HepG2 (cell line): ENCODE measurements at regions not wholly inside any gene's neighbourhood (a gene's known extent, or its start where the extent isn't known, plus 50 kb on each side); places are given as distances from the start of the nearest gene placed in this dataset.

Experiments used
- ATAC-seq: fragments of 200-7000 bp; cut with Tn5 transposase; 3 replicates; pipeline ENCODE4 v1.9.1; 2020; ENCODE audit warnings: mild to moderate bottlenecking, moderate library complexity
- BruUV-seq: library from RNA; stranded (reverse); fragments of 400-500 nt; replicated peaks from 2 replicates; lab custom pipeline; 2021; lab: Mats Ljungman, UMichigan
- CTCF ChIA-PET: fragments of 300-600 bp; formaldehyde crosslinking; extraction: SDS; loops from one replicate; lab custom pipeline; 2021; ENCODE audit warnings: low total read pairs, inconsistent platforms, low intra/inter-chr PET ratio; lab: Yijun Ruan, JAX
- POLR2A ChIA-PET: fragments of 350-600 bp; sonication (Branson Sonifier 250); formaldehyde crosslinking; loops from one replicate; lab custom pipeline; 2020; ENCODE audit warnings: antibody characterized with exemption, inconsistent platforms; lab: Yijun Ruan, JAX
- DNase-seq: peaks from one replicate; pipeline ENCODE4 v3.0.0-alpha.2; 2015; ENCODE audit warnings: low spot score
- FAIRE-seq: peaks from 3 replicates; lab custom pipeline; 2011; peaks lifted over from hg19 to GRCh38; lab: Jason Lieb, UNC
- H2AFZ ChIP-seq: one replicate; pipeline ENCODE4 v1.6.1; 2011; ENCODE audit warnings: low read length, inconsistent platforms
- H3K27ac ChIP-seq: fragments of 300-600 bp; 3 replicates; pipeline ENCODE4 v1.8.0; 2011; ENCODE audit warnings: mixed run types, mild to moderate bottlenecking, mixed read lengths, low read length, inconsistent platforms; ENCODE audit not compliant: insufficient read depth; ENCODE audit errors: extremely low read length
- H3K27me3 ChIP-seq, 2 experiments: fragments of 200-600 bp in 1 of 2; 2 replicates in 1 of 2; 3 replicates in 1 of 2; pipeline versions ENCODE4 v1.6.0 to v1.8.0; 2011; ENCODE audit warnings: low read length in 2 of 2, mild to moderate bottlenecking in 2 of 2, moderate library complexity in 2 of 2, inconsistent platforms in 1 of 2; ENCODE audit not compliant: insufficient read depth in 2 of 2, control insufficient read depth in 1 of 2
- H3K36me3 ChIP-seq, 2 experiments: fragments of 200-600 bp in 1 of 2; replicated peaks in 1 of 2; 2 replicates in 1 of 2; 3 replicates in 1 of 2; pipeline versions ENCODE4 v1.5.1 to v1.8.0; 2011; ENCODE audit warnings: low read length in 2 of 2, inconsistent platforms in 1 of 2; ENCODE audit not compliant: insufficient read depth in 2 of 2, control insufficient read depth in 1 of 2
- H3K4me1 ChIP-seq: 2 replicates; pipeline ENCODE4 v1.5.1; 2012; ENCODE audit warnings: low read length, inconsistent platforms; ENCODE audit not compliant: insufficient read depth
- H3K4me2 ChIP-seq: 2 replicates; pipeline ENCODE4 v1.6.0; 2011; ENCODE audit warnings: low read depth, low read length, inconsistent platforms
- H3K4me3 ChIP-seq, 3 experiments: fragments of 200-600 bp in 1 of 3; sonication (generic), shearing (Covaris generic) in 1 of 3; replicated peaks in 1 of 3; 2 replicates each; pipeline ENCODE4 v1.5.1; 2011 to 2016; ENCODE audit warnings: low read length in 3 of 3, inconsistent platforms in 2 of 3, low read depth in 2 of 3, mild to moderate bottlenecking in 2 of 3, control low read depth in 1 of 3, mixed read lengths in 1 of 3; ENCODE audit not compliant: insufficient read depth in 1 of 3
- H3K79me2 ChIP-seq: one replicate; pipeline ENCODE4 v1.6.1; 2011; ENCODE audit warnings: low read length, inconsistent platforms; ENCODE audit not compliant: insufficient read depth
- H3K9ac ChIP-seq: 2 replicates; pipeline ENCODE4 v1.6.0; 2011; ENCODE audit warnings: mild to moderate bottlenecking, low read depth, low read length, inconsistent platforms; ENCODE audit not compliant: insufficient read depth
- H3K9me3 ChIP-seq: 2 replicates; pipeline ENCODE4 v1.5.1; 2012; ENCODE audit warnings: mild to moderate bottlenecking, low read length
- H4K20me1 ChIP-seq: 2 replicates; pipeline ENCODE4 v1.6.0; 2011; ENCODE audit warnings: inconsistent platforms, mild to moderate bottlenecking, low read length, moderate library complexity; ENCODE audit not compliant: insufficient read depth
- CEBPG ChIP-seq: IDR thresholded peaks from 2 replicates; pipeline ENCODE4 v1.6.1; 2016
- KMT2A ChIP-seq: sonication (generic); formaldehyde crosslinking; IDR thresholded peaks from 2 replicates; pipeline ENCODE4 v1.4.0; 2020; ENCODE audit warnings: missing genetic modification reagents
- NFE2L2 ChIP-seq: fragments of 150-350 bp; IDR thresholded peaks from 2 replicates; pipeline ENCODE4 v1.6.1; 2014; ENCODE audit warnings: low read length
- ZNF335 ChIP-seq: sonication (generic); formaldehyde crosslinking; IDR thresholded peaks from 2 replicates; pipeline ENCODE4 v1.4.0; 2020; ENCODE audit warnings: missing genetic modification reagents
- WGBS: methylation state at CpG from one replicate; pipeline ENCODE4 v1.1.6; 2017; ENCODE audit warnings: low lambda C conversion rate; 5-methylcytosine and 5-hydroxymethylcytosine counted together
- in situ Hi-C: cut with HindIII; loops from 2 replicates; pipeline ENCODE4 v1.10.0; 2017; ENCODE audit warnings: low pct_unique_long_range_greater_than_20kb; ENCODE audit not compliant: extremely low pct_ligation_motif_present
- intact Hi-C: fragments of 100-400 bp; cut with micrococcal nuclease; formaldehyde crosslinking; loops from one replicate; pipeline ENCODE4 v1.10.0; 2022; ENCODE audit not compliant: unreplicated experiment

- Histone ChIP-seq H4K20me1 (no peaks in the 10 kb centered on the region), H3K36me3 (no peaks in the 10 kb centered on the region), H3K9ac (no peak overlapping the region), H3K9me3 (no peaks in the 10 kb centered on the region), H3K79me2 (no peaks in the 10 kb centered on the region), H3K4me3 (no peak overlapping the region), H3K27me3 (no peaks in the 10 kb centered on the region), H3K27ac (no peak overlapping the region), H2AFZ (no peak overlapping the region), H3K4me1 (no peaks in the 10 kb centered on the region), H3K4me2 (no peak overlapping the region)
- no peak for FAIRE-seq
- POLR2A ChIA-PET = no interaction called here
- no peak for ATAC-seq
- DNase-seq = no peak
- WGBS = 37% methylated on average over 3 of the region's 3 CpGs
- in situ Hi-C loops (no loop called here), intact Hi-C loops (no loop called here)
- CTCF ChIA-PET = no interaction called here
- TF ChIP-seq CEBPG (CRISPR knock-in tag) (no peak), ZNF335 (CRISPR knock-in tag) (no peak), NFE2L2 (no peak)
- no TSS peak for BruUV-seq
These were observed 212.7 kb upstream of the ESRRG start for GRCh38 chr1:216935901-216936300.

GRCh38 chr1:216932424-216932823 lies 209.2 kb upstream of the ESRRG start:
- TF ChIP-seq KMT2A (CRISPR knock-in tag) = no peak
- Histone ChIP-seq H3K9ac (no peak overlapping the region), H3K27ac (no peak overlapping the region), H3K79me2 (no peaks in the 10 kb centered on the region), H3K4me2 (no peak overlapping the region), H2AFZ (no peak overlapping the region), H3K36me3 (no peaks in the 10 kb centered on the region), H3K4me1 (no peaks in the 10 kb centered on the region), H3K4me3 (no peak overlapping the region), H3K27me3 (no peaks in the 10 kb centered on the region), H3K9me3 (no peaks in the 10 kb centered on the region), H4K20me1 (no peaks in the 10 kb centered on the region)
- ATAC-seq (no peak), DNase-seq (no peak), FAIRE-seq (no peak)
- BruUV-seq = no TSS peak
- intact Hi-C loops (no loop called here), in situ Hi-C loops (no loop called here)
- 63% methylated on average over 3 of the region's 3 CpGs for WGBS
- POLR2A ChIA-PET = no interaction called here
- CTCF ChIA-PET = no interaction called here
